GM21528 (cell line): ENCODE measurements at regions not wholly inside any gene's neighbourhood (a gene's known extent, or its start where the extent isn't known, plus 50 kb on each side); places are given as distances from the start of the nearest gene placed in this dataset.

ENCODE experiments used
- ATAC-seq: cut with Tn5 transposase; IDR thresholded peaks from one replicate; pipeline ENCODE4 v1.9.1; 2021; ENCODE audit warnings: mild to moderate bottlenecking, moderate library complexity; ENCODE audit not compliant: unreplicated experiment, low FRiP score

DNA sequence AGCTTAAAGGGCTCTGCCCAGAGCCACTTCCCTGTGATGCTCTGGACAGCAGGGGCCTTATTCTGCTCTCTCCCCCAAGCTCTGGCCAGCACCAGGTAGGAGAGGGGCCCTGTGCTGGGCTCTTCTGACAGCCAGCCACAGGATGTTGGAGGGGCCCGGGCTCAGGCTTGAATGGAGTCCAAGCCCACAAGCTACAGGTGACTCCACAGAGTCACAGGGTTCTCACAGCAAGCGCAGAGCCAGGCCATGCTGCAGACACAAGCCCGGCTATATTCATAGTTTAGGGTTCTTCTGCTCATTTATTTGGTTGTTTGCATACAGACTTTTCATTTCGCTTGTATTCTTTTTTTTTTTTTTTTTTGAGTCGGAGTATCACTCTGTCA is 1392.8 kb downstream of the BRD1 start:
- ATAC-seq, result no peak

DNA sequence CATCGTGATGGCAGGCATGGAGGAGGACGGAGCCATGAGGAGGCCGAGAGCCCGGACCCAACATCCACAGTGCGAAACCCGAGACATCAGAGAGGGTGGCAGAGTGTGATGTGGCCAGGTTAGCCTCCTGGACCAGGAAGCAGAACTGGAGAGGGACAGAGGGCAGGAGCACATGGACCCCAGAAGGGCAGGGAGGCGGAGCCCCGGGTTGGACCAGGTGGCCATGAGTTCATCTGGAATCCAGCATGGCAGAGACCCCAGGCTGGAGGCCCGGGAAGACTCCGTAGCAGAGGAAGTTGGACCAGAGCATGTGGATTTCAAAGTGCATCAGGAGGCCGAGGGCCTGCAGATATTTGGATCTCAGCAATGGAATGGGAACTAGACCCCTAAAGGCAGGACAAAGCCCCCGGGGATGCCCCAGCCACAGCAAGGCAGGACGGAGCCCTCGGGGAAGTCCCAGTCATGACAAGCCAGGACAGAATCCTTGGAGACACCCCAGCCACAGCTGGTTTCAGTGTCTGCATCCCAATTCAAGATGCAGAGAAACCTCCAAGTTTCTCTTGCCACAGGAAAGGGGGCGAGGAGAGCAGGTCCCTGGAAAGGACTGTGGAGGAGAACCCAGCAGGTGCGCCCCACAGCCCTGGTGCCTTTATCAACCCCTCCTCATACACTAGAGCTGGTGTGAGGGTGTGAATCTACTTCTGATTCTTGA is 1393.4 kb downstream of the BRD1 start:
- no peak for ATAC-seq

DNA sequence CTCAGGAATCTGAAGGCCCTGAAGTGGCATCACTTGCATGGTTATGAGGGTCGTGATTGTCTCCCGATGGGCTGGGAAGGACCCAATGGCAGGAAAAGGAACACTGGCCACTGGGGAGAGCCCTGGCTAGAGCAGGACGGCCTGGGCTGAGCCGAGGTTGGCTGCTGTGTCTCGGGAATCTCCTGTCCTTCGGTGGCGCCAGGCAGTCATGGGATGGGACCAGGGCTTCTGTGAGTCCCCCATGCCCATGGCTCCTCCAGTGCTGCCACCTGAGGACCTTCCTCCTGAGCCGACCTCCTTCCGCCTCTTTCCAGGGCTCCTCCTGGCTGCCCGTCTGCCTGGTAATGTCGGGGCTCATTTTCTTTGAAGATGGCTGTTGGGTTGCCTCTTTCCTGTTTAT is 1394.0 kb downstream of the BRD1 start:
- ATAC-seq, result no peak

DNA sequence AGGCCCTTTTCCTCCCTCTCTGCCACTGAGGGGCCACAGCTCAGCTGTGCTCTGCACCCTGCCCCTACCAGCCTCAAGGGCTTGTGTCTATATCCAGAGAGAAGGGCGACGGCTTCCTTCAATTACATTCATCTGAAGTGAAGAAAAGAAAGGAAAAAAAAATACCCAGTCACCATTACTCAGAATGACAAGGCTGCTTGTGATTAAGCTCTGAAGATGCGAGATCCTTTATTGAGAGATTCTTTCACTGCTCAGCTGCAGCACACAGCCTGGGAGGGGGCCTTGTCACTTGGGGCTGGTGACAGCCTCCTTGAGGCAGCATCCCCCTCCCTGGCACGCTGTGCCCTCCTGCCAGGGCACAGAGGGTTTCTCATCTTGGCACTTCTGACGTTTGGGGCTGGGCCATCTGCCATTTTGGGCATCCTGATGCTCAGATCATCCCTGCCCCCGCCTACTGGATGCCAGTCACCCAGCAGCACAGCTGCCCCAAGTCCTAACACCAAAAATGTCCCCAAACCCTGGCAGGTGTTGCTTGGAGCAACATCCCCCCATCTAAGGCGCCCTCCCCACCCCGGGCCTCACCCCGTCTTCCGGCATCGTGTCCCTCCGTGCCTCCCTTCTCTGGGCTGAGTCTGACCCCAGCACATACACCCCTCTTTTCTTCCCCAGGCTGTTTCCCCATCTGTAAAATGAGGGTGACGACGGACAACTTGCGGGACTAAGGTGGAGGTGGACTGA is 1394.7 kb downstream of the BRD1 start:
- no peak for ATAC-seq

DNA sequence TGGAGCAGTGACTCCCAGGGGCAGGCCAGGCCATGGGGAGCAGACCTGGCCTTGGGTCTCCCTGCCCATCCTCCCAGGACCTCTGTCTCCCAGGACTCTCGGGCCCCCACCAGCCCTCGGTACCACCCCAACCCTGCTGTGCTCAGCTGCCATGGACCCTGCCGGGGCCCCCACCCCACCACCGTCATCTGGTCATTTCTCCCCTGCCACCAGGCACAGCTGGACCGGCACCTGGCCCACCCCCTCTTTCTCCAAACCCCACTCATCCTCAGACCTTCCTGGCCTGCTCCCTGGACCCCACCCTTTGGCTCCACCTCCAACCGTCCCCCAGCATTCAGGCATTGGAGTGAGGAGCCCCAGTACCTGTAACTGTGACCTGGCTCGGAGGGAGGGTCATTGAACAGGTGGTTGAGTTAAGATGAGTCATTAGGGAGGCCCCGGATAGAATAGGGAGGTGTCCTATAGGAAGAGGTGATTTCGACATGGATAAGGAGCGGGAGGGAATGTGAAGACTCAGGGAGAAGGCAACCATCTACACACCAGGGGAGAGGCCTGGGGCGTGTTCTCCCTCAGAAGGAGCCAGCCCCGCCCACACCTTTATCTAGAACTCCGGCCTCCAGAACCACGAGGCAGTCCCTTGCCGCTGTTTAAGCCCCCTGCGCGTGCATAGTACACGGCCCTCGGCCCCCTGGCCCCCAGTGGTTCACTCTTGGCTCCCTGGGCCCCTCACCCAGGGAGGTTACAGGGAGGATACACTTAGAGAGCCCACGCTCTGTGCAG is 1395.9 kb downstream of the BRD1 start:
- ATAC-seq, result no peak

DNA sequence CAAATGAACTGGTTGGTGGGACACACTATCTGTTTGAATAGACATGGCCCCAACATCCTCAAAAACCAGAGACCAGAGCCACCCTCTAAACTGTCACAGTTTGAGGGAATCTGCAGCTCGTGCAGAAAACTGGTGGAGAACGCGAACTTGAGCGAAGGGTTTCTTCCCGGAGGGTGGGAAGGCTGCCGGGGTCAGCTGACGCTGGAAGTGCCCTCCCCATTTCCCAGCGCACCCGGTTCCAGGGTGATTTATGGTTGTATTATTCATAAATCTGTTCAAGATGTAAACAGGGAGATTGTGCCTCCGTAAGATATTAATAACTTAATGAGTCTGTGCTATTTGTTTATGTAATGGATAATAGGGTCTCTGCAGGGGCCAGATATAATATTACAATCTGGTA is 1396.7 kb downstream of the BRD1 start:
- no peak for ATAC-seq

DNA sequence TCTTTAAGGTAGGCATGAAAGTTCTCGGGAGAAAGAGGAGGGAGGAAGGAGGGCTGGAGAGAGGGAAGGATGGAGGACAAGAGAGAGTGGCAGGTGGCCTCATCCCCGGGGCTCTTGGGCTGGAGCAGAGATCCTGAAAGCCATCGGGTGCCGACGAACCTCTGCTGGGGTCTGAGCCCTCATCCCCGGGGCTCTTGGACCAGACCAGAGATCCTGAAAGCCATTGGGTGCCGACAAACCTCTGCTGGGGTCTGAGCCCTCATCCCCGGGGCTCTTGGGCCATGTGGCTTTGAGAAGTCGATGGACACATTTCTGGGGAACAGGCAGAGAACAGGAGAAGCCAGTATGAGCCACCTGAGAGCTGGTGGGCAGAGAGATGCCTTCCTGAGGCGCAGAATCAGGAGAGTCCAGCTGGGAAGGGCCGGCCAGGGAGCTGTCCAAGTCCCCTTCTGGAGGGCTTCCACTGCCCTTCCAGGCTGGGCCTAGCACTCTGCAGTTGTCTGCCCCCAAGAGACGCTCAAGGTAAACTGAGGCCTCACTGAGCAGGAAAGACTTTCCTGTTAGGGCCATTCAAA is 1398.1 kb downstream of the BRD1 start:
- no peak for ATAC-seq

DNA sequence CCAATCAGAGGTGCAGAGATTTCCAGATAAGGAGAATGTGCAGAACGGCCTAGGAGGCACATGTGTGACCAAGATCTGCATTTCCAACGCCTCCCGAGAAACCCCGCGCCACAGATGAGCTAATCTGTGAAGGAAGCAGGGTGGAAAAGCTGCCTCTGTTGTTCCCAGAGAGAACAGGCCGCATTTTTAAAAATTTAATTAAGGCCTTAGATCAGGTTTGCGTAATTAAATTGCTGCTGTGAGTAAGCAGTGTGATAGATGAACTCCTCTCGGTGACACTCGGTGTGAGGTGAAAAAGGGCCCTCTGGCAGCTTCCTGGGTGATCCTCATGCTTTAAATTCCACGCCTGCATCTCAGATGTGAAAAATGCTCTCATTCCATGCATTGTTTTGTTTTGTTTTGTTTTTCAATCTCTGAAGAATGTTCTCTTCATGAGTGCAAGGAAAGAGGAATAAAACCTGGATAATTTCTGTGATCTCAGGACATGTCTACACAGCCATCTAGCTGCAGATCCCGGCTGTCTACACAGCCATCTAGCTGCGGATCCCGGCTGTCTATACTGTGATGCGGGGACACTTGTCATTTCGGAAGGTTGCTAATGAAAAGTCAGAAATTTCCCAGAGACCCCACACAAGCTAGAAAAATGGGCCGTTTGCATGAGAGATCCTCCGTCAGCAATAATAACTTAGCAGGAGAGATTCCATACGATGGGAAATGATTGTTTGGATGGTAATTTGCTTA is 1398.9 kb downstream of the BRD1 start:
- no peak for ATAC-seq

DNA sequence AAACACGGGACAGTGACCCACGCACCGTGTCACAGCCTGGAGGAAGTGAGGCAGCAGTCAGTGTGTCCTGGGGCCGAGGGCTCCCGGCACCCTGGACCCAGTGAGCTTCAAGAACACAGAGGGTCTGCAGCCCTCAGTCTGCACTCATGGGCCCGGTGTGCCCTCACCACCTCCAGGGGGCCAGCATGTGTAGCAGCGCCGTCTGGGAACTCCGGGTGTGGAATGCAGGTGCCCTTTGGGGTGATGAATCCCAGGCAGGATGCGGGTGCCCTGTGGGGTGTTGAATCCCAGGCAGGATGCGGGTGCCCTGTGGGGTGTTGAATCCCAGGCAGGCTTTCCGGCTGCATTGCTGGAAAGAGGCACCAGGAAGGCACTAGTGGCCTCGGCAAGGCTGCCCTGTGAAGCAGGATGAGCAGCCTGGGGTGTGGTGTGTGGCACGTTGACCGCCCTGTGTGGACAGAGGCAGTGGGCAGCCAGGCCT is 1399.9 kb downstream of the BRD1 start:
- ATAC-seq, result no peak

DNA sequence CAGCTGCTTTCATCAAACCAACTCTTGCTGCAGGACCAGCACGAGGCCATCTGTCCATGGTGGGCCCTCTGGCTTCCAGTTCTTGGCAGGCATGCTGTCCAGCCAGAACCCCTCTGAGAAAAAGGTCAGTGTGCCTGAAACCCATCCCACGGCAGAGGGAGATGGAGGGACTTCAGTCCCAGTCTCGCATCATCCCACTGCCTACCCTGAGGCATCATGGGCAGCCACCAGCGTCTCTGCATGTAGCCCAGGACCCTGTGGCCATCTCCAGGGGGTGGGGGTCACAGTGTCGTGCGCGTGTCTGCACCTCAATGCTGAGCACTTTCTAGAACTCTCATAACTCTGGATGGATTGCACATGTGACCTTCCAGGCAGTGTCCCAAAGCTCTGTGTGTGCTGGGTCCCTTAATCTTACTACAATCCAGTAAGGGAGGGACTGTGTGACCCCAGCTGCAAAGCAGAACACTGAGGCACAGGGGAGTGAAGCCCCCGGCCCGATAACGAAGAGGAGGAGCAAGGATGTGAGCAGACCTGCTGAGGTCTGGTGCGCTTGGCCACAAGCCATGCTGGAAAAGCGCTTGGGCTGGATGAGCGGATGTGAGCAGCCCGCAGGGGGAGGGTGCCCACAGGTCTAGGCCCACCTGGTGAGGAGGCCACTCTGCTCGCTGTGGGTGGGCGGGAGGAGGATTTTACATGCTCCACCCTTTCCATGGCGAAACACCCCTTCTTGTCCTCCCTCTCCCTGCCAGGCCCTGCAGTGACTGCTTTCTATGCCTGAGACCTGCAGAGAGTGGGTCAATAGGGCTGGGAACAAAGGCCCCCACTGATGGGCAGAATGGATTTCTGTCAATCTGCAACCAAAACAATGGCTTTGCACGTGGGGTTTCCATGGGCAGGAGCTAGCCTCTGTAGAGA is 1401.0 kb downstream of the BRD1 start:
- ATAC-seq, result no peak

DNA sequence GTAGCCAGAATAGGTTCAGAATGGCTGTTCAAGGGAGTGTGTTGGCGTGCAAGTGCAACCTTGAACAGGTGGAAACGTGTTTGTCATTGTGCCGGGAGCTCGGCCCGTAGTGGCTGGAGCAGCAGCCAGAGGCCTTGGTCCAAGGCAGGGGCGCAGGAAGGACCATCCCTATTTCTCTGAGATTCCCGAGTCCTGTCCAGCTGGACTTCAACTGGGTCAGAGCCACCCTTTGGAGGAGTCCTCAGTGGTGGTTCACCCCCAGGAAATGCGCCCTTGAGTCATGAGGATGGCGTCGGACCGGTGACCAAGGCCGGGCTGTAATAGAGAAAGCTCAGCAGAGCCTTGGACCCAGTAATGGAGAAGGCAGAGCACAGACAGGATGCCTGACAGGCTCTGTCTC is 1402.0 kb downstream of the BRD1 start:
- ATAC-seq, result no peak

DNA sequence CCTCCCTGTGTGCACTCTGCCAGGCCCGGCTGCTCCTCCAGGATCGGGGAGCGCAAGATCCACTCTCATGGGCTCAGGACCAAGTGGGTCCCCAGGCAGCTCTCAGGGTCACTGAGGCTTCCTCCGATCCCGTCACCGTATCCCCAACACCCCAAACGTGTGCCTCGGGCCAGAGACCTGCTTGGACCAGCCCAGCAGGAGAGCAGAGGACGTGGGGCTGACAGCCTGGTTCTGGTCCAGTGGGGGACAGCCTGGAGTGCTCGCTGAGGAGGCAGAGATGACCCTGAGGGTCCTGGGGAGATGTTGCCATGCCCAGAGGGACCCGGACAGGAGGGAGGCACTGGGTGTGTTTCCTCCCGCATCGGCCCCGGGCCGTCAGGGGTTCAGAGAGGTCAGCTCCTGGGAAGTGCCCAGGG is 1402.6 kb downstream of the BRD1 start:
- ATAC-seq, result no peak

DNA sequence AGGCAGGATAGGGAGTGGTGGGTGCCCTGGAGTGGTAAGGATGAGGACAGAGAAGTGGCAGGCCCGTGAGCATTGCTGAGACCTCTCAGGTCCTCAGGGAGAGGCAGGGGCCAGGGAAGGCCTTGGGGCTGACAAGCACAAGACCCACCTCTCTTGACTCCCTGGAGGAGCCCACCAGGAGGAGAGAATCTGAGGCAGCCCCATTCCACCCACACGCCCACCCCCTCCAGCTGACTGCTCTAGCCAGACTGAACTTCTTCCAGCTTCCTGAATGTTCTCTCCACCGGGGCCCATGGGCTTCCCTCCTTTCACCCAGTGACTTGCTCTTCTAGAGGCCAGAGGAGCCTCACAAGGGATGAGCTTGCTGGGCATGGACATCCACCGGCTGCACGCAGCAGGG is 1403.0 kb downstream of the BRD1 start:
- no peak for ATAC-seq

DNA sequence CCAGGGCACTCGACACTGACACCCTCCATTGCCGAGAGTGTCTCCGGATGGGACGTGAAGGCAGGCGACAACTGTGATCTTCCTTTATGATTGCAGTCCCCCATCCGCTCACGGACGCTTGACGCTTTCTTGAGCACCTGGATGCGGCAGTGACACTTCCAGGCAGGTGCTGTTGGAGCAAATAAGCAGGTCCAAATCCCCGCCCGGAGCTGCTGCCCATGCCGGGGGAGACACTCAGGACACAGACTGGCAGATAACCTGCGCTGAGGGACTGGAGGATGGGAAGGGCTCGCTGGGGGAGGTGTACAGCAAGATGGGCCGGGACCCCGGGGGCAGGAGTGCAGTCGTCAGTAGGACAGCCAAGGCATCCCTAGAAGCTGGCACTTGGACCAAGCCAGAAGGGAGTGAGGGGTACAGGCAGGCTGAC is 1403.5 kb downstream of the BRD1 start:
- no peak for ATAC-seq

DNA sequence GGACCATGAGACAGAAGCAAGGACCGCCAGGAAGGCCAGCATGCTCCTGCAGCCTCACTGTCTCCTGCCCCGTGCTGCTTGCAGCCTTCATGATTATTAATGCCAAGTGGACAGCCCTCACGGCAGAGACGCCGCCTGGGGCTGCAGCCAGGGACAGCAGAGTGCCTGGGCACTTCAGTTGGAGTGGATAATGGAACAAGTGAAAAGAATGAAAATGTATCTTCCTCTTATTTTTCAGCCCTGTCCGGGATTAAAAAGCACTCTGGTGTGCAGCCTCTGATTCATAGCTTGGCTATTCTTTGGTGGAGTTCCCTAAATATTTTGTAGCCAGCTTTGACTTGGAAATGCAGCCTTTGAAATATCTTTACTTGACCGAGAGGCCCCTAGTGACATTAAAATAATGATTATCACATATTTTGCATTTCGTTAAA is 1404.2 kb downstream of the BRD1 start:
- ATAC-seq, result no peak

DNA sequence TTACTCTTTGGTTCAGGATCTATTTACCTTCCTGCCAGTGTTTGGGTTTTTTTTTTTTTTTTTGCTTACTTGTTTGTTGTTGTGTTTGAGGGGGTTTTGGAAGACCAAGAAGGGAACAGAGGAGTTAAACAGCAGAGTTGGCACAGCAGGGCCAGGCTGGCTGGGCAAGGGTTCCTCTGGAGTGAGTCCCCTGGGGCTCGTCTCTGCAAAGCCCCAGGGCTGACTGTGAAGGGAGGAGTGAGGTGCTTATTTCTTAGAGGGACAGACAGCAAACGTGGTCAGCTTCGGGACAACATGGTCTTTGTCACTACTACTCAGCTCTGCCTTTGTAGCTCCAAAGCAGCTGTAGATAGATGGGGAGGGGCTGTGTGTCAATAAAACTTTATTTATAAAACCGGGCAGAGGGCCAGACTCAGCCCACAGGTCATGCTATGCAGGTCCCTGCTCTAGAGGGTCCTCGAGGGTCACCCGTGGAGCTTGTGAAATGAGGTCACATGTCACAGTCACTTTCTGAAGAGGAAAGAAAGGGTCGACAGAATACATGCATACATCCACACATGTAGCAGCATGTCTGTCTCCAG is 1404.7 kb downstream of the BRD1 start:
- ATAC-seq, result no peak

DNA sequence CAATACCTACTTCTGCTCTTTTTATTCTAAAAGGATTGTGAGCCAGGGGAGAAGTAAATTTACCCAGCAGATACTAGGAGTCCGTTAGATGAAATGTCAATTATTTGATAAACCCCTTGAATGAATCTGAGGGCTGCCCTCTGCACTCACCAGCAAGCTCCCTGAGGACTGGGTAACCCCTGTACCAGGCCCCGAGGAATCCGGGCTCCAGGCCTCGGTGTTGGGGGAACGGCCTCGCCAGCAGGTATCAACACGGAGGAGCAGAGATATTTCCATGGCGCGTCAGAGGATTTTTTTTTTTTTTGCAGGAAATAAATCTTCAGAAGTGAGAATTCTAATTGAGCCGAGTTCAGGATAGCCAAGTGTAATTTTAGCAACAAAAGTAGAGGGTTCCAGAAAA is 1408.8 kb downstream of the BRD1 start:
- no peak for ATAC-seq

DNA sequence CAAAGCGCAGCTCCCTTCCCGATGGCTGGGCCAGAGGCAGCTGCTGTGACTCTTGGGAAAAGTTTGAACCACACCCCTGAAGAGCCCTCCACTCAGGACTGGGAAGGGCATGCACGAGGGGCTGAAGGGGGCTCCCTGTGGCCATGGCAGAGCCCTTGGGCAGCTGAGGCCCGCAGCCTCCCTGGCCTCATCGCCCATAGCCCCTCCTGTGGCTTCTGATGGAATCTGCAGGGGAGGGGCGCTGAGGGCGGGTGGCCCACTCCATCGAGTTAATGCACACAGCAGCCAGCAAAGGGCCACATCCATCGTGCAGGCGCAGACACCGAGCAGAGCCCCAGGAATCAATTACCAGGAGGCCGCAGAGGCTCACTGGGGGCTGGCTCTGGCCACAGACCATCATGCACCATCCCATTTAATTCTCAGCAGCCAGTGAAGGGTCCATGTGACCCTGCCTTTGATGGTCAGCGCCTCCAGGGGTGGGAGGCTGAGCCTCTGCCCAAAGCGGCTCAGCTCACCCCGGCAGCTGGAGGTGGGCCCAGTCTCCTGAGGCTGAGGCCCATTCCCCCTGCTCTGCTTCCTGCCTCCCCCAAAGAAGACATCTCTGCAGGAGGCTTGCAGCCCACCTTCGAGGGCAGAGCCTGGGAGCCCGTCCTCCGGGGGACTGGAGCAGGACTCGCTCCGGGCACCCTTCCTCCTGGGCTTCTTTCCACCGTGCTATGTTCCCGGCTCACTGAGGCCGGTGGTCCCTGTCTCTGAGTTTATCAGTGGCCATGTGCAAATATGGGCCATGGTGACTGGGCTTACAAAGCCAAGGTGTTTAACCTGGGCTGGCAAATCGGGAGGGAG is 1410.2 kb downstream of the BRD1 start:
- ATAC-seq, result no peak
